Activated naive CD4-positive, alpha-beta T cell treated with anti-CD3 and anti-CD28 coated beads for 36 hours (primary cell): ENCODE measurements at regions not wholly inside any gene's neighbourhood (a gene's known extent, or its start where the extent isn't known, plus 50 kb on each side); places are given as distances from the start of the nearest gene placed in this dataset.

Experiments
- CTCF ChIA-PET: fragments of 350-600 bp; sonication (Branson Sonifier 250); formaldehyde crosslinking; loops from one replicate; lab custom pipeline; 2021; ENCODE audit warnings: antibody characterized with exemption; lab: Charles Lee
- DNase-seq: peaks from one replicate; pipeline ENCODE4 v3.0.0-alpha.2; 2020
- H3K27ac Mint-ChIP-seq: one replicate; pipeline ENCODE4 v1.8.0; 2021; ENCODE audit warnings: mild to moderate bottlenecking, mixed read lengths
- H3K27me3 Mint-ChIP-seq: one replicate; pipeline ENCODE4 v1.8.0; 2021; ENCODE audit warnings: low read depth, mixed read lengths
- H3K36me3 Mint-ChIP-seq: one replicate; pipeline ENCODE4 v1.8.0; 2021; ENCODE audit warnings: low read depth, mixed read lengths
- H3K4me1 Mint-ChIP-seq: one replicate; pipeline ENCODE4 v1.8.0; 2021; ENCODE audit warnings: low read depth, mixed read lengths
- H3K4me3 Mint-ChIP-seq: one replicate; pipeline ENCODE4 v1.8.0; 2021; ENCODE audit warnings: mild to moderate bottlenecking, moderate library complexity, mixed read lengths
- H3K9me3 Mint-ChIP-seq: one replicate; pipeline ENCODE4 v1.8.0; 2021; ENCODE audit warnings: mixed read lengths
- intact Hi-C: fragments of 100-400 bp; cut with micrococcal nuclease; formaldehyde crosslinking; loops from one replicate; pipeline ENCODE4 v1.15.1; 2023

GRCh38 chrX:39893417-39894338 lies 204.1 kb downstream of the BCOR start:
- no peak for DNase-seq
- Mint-ChIP-seq H3K9me3 (no peaks in the 10 kb centered on the region), H3K27ac (no peak overlapping the region), H3K4me3 (no peak overlapping the region), H3K36me3 (no peaks in the 10 kb centered on the region), H3K27me3 (no peaks in the 10 kb centered on the region), H3K4me1 (peaks cover 17% of the 10 kb centered on the region)
- intact Hi-C loops, result no loop called here
- CTCF ChIA-PET, result interaction anchor here (0.6 kb wide), 1 partner anchor 37 kb away, joined by 3 read pairs; no protein-coding TSS in a partner anchor

DNA sequence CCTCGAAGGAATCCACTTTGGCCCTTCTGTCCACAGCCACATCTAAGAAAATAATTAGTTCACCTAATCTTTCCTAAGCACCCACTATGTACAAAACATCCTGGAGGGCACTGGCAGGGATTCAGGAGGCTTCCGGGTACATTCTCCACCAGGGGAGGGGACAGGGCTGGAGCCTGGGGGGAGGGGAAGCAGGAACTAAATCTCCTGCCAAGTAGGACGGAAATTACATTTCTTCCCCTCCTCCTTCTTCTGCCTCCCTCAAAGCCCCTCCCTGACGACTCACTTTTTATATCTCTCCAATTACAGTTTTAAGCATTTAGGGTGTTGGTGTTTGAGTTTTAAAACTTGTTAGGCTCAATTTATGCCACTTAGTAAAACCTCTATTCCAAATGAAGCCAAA lies 203.1 kb downstream of the BCOR start:
- CTCF ChIA-PET, result no interaction called here
- no peaks in the 10 kb centered on the region for H3K9me3 Mint-ChIP-seq
- intact Hi-C loops, result no loop called here
- no peak overlapping the region for H3K4me3 Mint-ChIP-seq
- no peak for DNase-seq
- no peaks in the 10 kb centered on the region for H3K36me3 Mint-ChIP-seq
- peaks cover 12% of the 10 kb centered on the region for H3K4me1 Mint-ChIP-seq
- H3K27me3 Mint-ChIP-seq, result no peaks in the 10 kb centered on the region
- no peak overlapping the region for H3K27ac Mint-ChIP-seq

- Mint-ChIP-seq H3K4me3 (no peak overlapping the region), H3K4me1 (peaks cover 12% of the 10 kb centered on the region), H3K36me3 (no peaks in the 10 kb centered on the region), H3K27ac (no peak overlapping the region), H3K9me3 (no peaks in the 10 kb centered on the region), H3K27me3 (no peaks in the 10 kb centered on the region)
- DNase-seq, result no peak
- intact Hi-C loops, result no loop called here
- CTCF ChIA-PET, result no interaction called here
These were observed 202.3 kb downstream of the BCOR start for GRCh38 chrX:39895218-39896110.

GRCh38 chrX:39896951-39897740 lies 200.6 kb downstream of the BCOR start:
- Mint-ChIP-seq H3K4me3 (no peak overlapping the region), H3K27me3 (no peaks in the 10 kb centered on the region), H3K9me3 (no peaks in the 10 kb centered on the region), H3K27ac (no peak overlapping the region), H3K36me3 (no peaks in the 10 kb centered on the region), H3K4me1 (peaks cover 2% of the 10 kb centered on the region)
- DNase-seq, result no peak
- CTCF ChIA-PET, result interaction anchor here (0.8 kb wide), 1 partner anchor 10 kb away, joined by 3 read pairs; no protein-coding TSS in a partner anchor
- intact Hi-C loops, result no loop called here

DNA sequence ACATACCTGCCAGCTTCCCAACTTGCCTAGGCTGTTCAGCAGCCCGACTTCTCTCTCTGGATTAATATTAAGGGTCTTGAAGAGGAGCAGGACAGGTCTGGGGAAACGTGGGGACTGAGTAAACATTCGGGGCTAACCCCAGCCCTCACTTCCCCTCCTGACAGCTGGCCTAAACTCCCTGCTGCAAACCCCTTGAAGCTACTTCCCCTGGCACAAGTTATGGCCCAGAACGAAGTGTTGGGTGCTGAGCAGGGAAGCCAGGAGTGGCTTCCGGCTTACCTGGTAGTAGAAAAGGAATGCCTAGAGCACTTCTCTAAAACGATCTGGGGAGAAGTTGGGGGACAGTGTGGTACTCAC lies 200.0 kb downstream of the BCOR start:
- no peaks in the 10 kb centered on the region for H3K27me3 Mint-ChIP-seq
- H3K27ac Mint-ChIP-seq, result no peak overlapping the region
- H3K9me3 Mint-ChIP-seq, result no peaks in the 10 kb centered on the region
- intact Hi-C loops, result no loop called here
- H3K4me1 Mint-ChIP-seq, result peaks cover 2% of the 10 kb centered on the region
- DNase-seq, result no peak
- no peaks in the 10 kb centered on the region for H3K36me3 Mint-ChIP-seq
- no peak overlapping the region for H3K4me3 Mint-ChIP-seq
- CTCF ChIA-PET, result interaction anchor here (0.8 kb wide), 1 partner anchor 10 kb away, joined by 3 read pairs; no protein-coding TSS in a partner anchor

GRCh38 chrX:39898147-39898546 lies 199.6 kb downstream of the BCOR start:
- intact Hi-C loops, result no loop called here
- Mint-ChIP-seq H3K27ac (no peak overlapping the region), H3K27me3 (no peaks in the 10 kb centered on the region), H3K4me1 (peaks cover 3% of the 10 kb centered on the region), H3K9me3 (no peaks in the 10 kb centered on the region), H3K4me3 (no peak overlapping the region), H3K36me3 (no peaks in the 10 kb centered on the region)
- DNase-seq, result no peak
- CTCF ChIA-PET, result no interaction called here

GRCh38 chrX:39899059-39899458 lies 198.7 kb downstream of the BCOR start:
- Mint-ChIP-seq H3K27me3 (no peaks in the 10 kb centered on the region), H3K27ac (no peak overlapping the region), H3K4me1 (peaks cover 10% of the 10 kb centered on the region), H3K4me3 (no peak overlapping the region), H3K36me3 (no peaks in the 10 kb centered on the region), H3K9me3 (no peaks in the 10 kb centered on the region)
- intact Hi-C loops, result no loop called here
- CTCF ChIA-PET, result no interaction called here
- DNase-seq, result no peak

DNA sequence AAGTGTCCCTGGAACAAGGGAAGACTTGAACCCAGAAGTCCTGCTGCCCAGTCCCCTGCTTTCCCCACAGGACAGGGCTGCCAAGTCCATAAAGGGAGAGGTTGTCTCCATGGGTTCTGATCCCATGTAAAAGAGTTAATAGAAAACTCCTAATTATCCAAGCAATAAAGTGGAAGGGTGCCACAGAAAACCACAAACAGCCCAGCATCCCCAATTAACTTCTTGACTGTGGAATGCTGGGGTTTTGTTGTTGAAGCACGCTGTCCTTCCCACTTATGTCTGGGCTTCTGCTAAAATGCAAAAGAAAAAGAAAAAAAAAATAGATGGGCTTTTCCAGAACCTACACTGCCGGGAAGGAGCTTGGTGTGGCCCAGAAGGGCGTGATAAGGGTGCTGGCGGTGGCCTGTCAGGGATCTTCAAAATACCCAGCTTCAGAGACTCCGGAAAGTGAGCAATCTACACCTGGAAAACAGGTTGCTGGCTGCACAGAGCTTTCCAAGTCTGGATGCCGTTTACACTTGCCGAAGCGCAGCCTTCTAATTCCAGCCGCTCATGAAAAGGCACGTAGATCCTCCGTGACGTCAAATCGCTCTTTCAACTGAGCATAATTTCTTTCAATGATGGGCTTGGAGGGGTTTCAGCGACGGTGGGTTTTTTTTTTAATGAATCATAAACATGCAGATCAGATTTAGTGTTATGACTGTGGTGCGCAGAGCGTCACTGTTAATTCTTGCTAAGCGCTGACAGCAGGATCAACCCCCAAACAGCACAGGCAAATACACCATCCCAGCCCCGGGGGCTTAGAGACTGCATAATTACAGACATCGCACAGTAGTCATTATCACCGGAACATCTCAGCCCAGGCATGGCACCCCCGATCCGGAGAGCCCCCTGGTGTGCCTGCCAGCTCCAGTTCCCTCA lies 197.6 kb downstream of the BCOR start:
- no peak for DNase-seq
- Mint-ChIP-seq H3K4me3 (no peak overlapping the region), H3K4me1 (peaks cover 16% of the 10 kb centered on the region), H3K27me3 (no peaks in the 10 kb centered on the region), H3K27ac (no peak overlapping the region), H3K9me3 (no peaks in the 10 kb centered on the region), H3K36me3 (no peaks in the 10 kb centered on the region)
- intact Hi-C loops, result no loop called here
- CTCF ChIA-PET, result interaction anchor here (0.6 kb wide), 1 partner anchor 15 kb away, joined by 3 read pairs; no protein-coding TSS in a partner anchor

DNA sequence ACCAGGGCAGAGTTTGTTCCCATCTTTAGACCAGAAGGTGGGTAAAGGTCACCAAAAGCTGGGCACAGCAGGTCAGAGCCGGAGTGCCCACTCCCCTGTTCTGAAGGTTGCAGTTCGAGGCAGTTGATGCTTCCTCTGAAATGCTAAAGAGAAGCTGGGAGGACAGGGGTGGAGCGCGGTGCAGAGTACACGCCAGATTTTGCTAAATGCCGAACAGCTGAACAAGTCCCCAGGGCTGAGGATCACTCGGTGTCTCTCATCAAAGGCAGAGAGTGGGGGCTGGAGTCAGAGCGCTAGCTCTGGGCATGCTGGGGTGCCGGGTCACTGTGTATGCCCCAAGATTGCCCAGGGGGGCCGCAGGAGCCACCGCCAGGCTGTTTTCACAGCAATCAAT lies 197.0 kb downstream of the BCOR start:
- intact Hi-C loops, result no loop called here

GRCh38 chrX:39903343-39903742 lies 194.4 kb downstream of the BCOR start:
- Mint-ChIP-seq H3K36me3 (no peaks in the 10 kb centered on the region), H3K4me3 (no peak overlapping the region), H3K27me3 (no peaks in the 10 kb centered on the region), H3K4me1 (peaks cover 16% of the 10 kb centered on the region), H3K27ac (no peak overlapping the region), H3K9me3 (no peaks in the 10 kb centered on the region)
- CTCF ChIA-PET, result no interaction called here
- DNase-seq, result no peak
- intact Hi-C loops, result loop anchor here (1.0 kb wide), 1 partner anchor 29 kb away; no protein-coding TSS in a partner anchor

More for the DNA sequence above, 197.0 kb downstream of the BCOR start:
- Mint-ChIP-seq H3K27ac (no peak overlapping the region), H3K27me3 (no peaks in the 10 kb centered on the region), H3K4me1 (peaks cover 16% of the 10 kb centered on the region), H3K4me3 (no peak overlapping the region), H3K9me3 (no peaks in the 10 kb centered on the region), H3K36me3 (no peaks in the 10 kb centered on the region)
- DNase-seq, result no peak
- CTCF ChIA-PET, result no interaction called here

- peaks cover 20% of the 10 kb centered on the region for H3K4me1 Mint-ChIP-seq
- H3K9me3 Mint-ChIP-seq, result no peaks in the 10 kb centered on the region
- peak; percentile 29 for DNase-seq
- H3K27ac Mint-ChIP-seq, result no peak overlapping the region
- no peaks in the 10 kb centered on the region for H3K36me3 Mint-ChIP-seq
- intact Hi-C loops, result loop anchor here (1.0 kb wide), 1 partner anchor 30 kb away; no protein-coding TSS in a partner anchor
- H3K4me3 Mint-ChIP-seq, result no peak overlapping the region
- CTCF ChIA-PET, result no interaction called here
- no peaks in the 10 kb centered on the region for H3K27me3 Mint-ChIP-seq
These were observed 193.8 kb downstream of the BCOR start for GRCh38 chrX:39903937-39904336.
